ENCODE measurements at regions not wholly inside any gene's neighbourhood (a gene's known extent, or its start where the extent isn't known, plus 50 kb on each side); places are given as distances from the start of the nearest gene placed in this dataset.
"Not testable (repeated sequence)": the region's sequence is repeated elsewhere in the genome, so short reads cannot be mapped to it uniquely, and the experiment has no call there.

GRCh38 chr1:38183096-38183495, 136.5 kb upstream of the POU3F1 start:
- peak; percentile 12 for DNase-seq (ENCODE audit: low read depth)
- TF ChIP-seq CTCF (conservative IDR thresholded peaks at IDR 0.05; ENCODE audit: low read depth, low read length): no peak
- H3K4me3 ChIP-seq (ENCODE audit: low read depth, low read length): no peak overlapping the region

- H3K4me3 ChIP-seq (ENCODE audit: low read depth, low read length); DNase-seq (ENCODE audit: low read depth): not testable (repeated sequence)
These were observed 133.8 kb upstream of the POU3F1 start for GRCh38 chr1:38180388-38180787.

- H3K4me3 ChIP-seq (ENCODE audit: low read depth, low read length): no peak overlapping the region
- peak; percentile 19 for DNase-seq (ENCODE audit: low read depth)
- no peak for TF ChIP-seq CTCF (conservative IDR thresholded peaks at IDR 0.05; ENCODE audit: low read depth, low read length)
These were observed 132.9 kb upstream of the POU3F1 start for GRCh38 chr1:38179483-38179882.

GRCh38 chr1:38178216-38178615, 131.6 kb upstream of the POU3F1 start:
- DNase-seq (ENCODE audit: low read depth): no peak
- no peak for TF ChIP-seq CTCF (conservative IDR thresholded peaks at IDR 0.05; ENCODE audit: low read depth, low read length)
- H3K4me3 ChIP-seq (ENCODE audit: low read depth, low read length): no peak overlapping the region

DNA sequence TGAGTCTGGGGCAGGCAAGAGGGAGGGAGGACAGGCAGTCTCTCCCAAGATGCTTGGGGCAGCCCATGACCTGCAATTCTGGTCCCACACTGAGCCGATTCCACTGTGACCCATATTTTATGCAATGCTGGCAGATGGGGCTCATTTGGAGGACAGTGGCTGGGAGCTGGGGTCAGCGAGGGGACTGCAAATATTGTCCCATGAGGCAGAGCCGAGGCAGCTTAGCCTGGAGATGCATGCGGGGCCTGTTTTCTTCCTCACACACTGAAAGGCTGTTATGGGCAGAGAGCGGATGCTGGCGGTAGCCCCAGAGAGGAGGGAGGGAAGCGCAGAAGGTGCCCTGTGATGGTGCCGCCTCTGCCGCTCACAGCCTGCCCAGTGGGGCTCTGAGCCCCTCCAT, 128.5 kb upstream of the POU3F1 start:
- no peak for TF ChIP-seq CTCF (conservative IDR thresholded peaks at IDR 0.05; ENCODE audit: low read depth, low read length)
- no peak overlapping the region for H3K4me3 ChIP-seq (ENCODE audit: low read depth, low read length)
- no peak for DNase-seq (ENCODE audit: low read depth)

DNA sequence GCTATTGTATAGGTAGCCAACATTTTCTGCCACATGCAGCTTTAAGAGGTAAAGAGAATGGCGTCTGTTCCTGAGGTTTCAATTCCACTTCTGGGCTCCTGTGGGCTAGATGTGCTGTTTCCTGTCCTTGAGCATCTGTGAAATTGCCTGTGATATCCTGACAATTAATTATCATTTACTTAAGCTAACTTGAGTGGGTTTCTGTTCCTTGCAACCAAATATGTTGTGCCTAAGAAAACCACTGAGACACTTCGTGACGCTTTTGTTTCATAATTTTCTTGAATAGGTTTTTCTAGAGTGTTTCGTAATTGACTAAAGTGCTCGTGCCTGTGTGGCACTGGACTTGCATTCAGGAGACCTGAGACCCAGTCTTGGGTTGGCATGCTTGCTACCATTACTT, 127.3 kb upstream of the POU3F1 start:
- no peak overlapping the region for H3K4me3 ChIP-seq (ENCODE audit: low read depth, low read length)
- TF ChIP-seq CTCF (conservative IDR thresholded peaks at IDR 0.05; ENCODE audit: low read depth, low read length): no peak
- DNase-seq (ENCODE audit: low read depth): no peak

GRCh38 chr1:38173157-38173831, 126.7 kb upstream of the POU3F1 start:
- DNase-seq (ENCODE audit: low read depth): no peak
- no peak for TF ChIP-seq CTCF (conservative IDR thresholded peaks at IDR 0.05; ENCODE audit: low read depth, low read length)
- H3K4me3 ChIP-seq (ENCODE audit: low read depth, low read length): no peak overlapping the region
